DMS 273 (cell line): ENCODE measurements at regions not wholly inside any gene's neighbourhood (a gene's known extent, or its start where the extent isn't known, plus 50 kb on each side); places are given as distances from the start of the nearest gene placed in this dataset.
A peak's percentile ranks its signal among the peaks of the same experiment; 100 is the strongest.
"Not testable (repeated sequence)": the region's sequence is repeated elsewhere in the genome, so short reads cannot be mapped to it uniquely, and the experiment has no call there.

Experiments
- DNase-seq: peaks from one replicate; lab custom pipeline; 2025; ENCODE audit not compliant: unreplicated experiment; lab: John Stamatoyannopoulos, UW

DNA sequence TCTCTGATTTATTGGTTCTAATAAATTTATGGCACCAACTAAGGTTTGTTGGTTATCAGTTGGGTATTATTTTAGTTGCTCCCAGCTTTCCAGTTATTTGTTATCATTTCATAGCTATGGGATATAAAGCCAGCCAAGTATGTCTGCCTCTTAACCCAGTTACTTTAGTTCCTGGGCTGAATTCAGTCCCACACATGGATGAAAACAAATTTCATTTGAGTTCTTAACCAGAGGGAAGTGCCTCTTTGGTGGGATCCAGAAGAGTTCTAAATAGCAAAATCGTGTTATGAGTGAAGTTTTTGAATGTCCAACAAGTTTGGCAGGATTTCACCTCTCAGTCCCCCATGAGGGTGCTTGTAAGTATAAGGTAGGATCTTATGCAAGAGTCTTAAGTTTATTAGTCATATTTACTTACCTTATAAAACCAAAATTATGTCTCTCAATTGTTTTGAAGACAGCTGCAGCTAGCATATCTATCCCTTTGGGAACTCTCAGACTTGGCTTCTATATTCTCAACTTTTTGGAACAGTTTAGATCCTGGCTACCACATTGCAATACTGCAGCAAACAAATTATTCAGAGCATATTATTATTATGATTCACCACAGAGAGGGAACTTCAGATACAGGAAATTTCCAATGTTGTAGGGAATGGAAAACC is 683.6 kb downstream of the BCKDHB start:
- no peak for DNase-seq

DNA sequence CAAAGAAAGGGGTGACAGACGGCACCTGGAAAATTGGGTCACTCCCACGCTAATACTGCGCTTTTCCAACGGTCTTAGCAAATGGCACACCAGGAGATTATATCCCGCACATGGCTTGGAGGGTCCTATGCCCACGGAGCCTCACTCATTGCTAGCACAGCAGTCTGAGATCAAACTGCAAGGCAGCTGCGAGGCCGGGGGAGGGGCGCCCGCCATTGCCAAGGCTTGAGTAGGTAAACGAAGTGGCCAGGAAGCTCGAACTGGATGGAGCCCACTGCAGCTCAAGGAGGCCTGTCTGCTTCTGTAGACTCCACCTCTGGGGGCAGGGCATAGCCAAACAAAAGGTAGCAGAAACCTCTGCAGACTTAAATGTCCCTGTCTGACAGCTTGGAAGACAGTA is 676.8 kb downstream of the BCKDHB start:
- not testable (repeated sequence) for DNase-seq

DNA sequence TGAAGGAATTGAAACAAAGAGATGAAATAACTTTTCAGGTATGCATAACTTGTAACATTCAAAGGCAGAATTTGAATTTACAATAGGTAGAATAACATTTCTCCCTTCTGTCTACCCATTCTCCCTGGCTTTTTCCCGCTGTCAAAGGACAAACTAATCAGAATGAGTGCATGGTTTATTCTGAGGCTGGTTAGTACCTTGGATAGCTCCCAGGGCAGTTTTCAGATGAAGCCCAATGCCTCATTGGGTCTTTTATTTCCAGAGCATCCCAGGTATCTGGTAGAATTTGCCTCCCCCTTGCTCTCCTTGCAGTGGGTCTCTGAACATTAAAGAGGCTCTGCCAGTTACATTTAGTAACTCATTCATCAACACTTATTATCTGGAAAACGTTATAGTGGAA is 665.5 kb downstream of the BCKDHB start:
- DNase-seq = peak; percentile 5

DNA sequence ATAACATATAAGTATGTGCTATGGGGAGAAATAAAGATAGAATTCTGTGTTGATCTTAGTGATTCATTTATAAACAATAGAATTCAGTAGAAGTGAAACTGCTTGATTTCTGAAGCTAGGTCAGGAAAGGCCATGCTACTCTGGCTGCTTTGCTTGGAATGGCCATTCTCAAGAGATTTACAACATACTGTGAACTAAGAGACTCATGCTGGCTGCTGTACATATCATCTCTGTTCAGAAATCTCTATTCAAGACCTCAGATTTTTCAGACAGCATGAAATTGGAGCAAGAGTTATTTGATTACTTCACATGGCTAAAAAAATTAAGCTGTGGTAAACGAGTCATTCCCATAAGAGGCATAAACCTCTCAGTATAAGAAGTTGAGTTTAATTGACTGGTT is 662.6 kb downstream of the BCKDHB start:
- no peak for DNase-seq

DNA sequence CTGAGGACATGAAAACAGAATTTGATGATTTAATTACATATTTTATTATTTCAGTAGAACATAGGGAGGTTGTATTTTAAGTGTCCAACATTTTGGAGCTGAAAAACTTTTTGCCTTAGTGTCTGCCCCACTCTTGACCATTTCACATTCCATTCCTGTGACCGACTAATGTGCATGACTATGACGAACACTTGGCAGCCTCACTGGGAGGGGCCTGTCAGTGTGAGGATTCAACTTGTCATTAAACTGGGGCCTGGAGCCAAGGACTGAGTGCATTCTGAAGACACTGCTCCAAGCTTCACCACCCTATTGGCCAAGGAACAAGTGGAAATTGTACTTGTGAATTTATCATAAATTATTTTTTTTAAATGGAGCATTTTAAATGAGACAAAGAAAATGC is 661.3 kb downstream of the BCKDHB start:
- no peak for DNase-seq

DNA sequence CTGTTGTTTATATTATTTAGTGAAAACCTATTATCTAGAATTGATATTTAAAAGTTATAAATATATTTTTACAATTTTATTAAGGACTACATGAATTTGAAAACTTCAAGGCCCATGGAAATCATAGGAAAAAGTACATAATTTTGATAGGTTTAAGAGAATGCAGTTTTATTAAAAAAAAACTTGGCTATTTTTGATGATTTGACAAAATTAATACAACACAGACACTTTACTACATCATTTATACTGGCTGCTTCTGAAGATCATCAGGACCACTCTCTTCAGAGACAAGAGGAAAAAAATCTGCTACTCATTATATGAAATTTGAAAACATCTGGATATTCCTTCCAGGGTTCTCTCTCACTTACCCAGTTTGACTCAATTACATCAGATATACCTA is 637.7 kb downstream of the BCKDHB start:
- DNase-seq = no peak

DNA sequence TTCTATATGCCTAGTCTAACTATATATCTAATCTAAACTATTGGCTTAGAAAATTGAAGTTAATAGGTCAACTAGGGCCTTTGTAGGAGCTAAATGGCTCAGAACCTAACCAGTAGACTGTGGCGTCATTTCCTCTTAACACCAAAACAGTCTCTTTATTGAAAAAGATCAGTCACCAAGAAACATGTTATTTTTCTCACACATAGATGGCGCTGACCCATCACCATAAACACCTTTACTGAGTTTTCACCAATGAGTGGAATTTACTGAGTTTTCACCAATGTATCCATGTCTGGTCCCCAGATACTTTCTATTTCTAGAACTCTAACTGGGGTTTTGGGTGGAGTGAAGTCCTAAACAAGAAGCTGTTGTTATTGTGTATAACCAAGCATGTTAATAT is 636.0 kb downstream of the BCKDHB start:
- peak; percentile 53 for DNase-seq

DNA sequence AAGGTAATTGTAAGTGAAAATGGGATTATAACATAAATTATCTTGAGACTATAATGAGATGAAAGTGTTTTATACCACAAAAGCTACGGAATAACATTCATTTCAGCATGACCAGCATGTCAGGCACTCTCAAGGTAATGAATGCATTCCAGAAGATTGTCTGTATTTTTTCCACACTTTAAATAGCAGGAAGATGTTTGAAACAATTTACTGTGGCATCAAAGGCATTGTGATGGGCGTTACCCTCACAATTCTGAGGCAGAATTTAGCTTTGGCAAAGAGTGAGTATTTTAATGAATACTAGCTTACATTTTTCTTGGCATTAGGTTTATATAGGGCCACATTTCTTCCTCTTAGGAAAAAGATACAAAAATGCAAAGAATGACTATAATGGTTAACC is 627.2 kb downstream of the BCKDHB start:
- no peak for DNase-seq

DNA sequence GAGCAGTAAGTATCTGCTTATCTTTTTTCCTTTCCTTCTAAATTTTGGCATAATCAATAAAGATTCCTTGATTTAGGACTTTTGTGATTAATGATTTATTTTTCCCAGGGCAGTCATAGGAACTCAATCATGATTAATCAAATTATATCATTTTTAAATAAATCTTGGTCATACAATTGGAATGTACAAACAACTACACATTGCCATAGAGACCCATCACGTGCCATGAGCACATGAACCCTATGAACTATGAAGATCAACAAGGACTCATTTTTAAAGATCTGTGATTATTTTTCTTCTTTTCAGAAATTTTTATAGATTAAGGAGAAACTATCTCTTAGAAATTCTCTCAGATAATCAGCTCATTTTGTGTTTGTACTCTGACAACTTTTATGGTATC is 622.4 kb downstream of the BCKDHB start:
- DNase-seq = no peak

DNA sequence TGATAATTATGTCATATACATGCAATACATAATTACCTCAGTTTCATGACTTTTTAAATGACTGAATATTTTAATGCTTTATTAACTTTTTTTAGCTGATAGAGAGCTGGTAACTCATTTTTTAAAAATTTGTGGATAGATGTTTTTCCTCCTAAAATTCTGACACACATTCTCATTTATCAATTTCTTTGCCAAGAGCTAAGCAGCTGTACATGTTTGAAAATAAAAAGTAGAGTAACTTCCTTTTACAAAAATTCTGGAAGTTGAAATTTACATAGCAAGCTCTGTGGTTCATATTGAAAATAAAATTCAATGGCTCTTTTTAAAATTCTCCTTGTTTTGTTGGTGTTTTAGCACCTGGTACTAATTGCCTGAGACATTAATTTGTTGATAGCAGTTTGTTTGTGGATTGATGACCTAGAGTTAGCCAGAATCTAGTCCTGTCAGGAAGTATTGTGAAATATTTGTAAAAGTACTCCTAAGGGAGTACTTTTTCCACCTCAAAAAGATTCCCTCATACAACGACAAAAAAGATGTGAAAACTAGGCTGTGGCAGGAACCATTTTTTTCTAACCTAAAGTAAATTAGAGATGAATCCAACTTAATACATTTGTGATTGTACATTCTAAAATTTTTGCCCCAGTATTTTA is 621.8 kb downstream of the BCKDHB start:
- no peak for DNase-seq

DNA sequence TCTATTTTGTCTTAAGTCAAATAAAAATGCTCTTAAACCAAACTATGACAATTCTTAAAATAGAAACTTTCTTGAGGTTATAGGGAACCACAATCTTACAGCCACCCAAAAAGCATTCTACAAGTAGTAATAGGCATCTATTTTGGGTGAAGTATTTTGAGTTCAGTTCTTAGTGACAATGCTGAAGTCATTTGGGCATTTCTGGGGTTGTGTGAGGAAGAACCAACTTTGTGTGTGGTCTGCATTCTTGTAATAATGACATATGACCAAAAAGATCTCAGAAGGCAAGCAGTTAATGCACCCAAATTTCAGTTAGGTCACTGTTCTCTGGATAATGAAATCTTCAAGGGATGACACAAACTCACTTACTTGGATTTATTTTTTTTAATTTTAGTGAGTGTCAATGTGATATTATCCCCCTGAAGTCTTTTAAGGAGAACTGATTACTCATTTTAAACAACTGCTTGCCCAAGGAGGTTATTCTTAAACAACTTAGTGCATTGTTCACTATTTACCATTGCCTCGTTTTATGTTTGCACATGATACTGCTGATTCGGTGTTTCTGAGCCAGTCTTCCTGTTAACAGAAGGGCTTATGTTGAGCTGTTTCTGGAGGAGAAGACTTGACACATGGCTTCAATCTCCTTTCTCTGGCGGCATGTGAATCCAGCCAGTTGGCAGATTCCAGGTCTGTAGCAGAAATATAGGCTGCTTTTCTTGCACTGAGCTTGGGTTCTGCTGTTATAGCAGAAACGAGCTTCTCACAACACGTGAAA is 618.9 kb downstream of the BCKDHB start:
- no peak for DNase-seq

DNA sequence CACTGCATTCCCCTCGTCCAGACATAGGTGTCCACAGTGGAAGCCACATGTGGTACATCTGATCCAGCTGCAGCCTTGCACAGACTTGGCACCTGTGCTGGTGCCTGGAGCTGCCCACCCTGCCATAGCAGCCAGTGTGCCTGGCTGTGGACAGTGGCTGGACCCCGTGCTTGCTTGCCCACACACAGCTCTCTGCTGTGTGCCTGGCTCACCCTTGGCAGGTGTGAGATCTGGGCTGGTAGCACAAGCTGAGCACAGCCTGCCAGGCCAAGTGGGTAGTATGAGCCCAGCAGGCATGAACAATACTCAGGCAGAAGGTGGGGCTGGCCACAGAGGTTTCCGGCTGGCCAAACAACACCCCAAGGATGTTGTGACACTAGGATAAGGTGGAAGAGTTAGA is 614.4 kb downstream of the BCKDHB start:
- DNase-seq = no peak

DNA sequence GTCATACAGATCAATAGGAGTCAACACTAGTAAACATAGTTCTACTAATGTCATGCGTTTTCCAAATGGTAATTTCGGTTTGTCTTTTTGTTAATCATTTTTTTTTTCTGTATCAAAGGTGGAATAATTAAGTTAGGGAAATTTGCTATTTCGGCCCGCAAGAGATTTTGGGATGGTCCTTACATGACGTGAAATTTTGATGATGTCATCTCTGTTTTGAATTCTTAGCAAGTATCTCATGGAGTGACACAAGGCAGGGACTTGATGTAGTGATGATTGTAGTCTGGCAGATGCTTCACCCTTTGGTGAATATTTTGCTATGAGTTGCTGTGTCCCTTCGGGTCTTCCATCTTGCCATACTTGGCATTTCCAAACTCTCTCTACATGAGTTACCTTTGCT is 608.0 kb downstream of the BCKDHB start:
- no peak for DNase-seq

DNA sequence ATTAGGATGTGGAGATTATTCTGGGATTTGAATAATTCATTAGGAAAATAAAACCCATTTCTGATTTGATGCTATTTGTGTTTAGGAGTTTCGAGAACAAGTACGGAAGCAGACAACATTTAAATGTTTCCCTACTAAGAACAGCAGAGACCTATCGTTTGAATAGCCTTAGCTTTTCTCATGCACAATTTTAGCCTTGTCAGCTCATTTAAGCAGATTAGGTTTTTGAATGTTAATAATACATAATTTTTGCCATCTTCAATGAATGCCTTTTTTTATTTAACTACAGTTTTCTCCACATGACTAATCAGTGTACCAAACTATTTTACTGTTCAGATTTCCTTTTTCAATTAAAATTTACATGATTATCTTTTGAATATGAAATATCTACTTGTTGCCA is 592.0 kb downstream of the BCKDHB start:
- no peak for DNase-seq

DNA sequence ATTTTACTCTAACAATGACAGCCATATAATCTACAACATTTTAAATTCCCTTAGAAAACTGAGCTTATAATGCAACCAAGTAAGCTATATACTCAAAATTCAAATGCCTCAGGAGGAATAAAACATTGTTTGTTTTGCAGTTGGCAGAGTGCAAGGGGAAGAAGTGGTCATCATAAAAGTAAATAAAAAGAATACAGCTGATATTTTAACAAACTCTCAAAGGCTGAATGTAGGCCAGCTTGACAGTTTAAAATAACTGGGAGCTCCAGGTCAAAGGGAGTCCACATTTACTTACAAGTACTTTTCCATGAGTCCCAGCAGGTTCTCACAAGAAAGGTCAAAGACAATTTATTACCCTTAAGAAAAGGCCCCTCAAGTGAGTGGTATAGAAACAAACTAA is 589.8 kb downstream of the BCKDHB start:
- DNase-seq = no peak

DNA sequence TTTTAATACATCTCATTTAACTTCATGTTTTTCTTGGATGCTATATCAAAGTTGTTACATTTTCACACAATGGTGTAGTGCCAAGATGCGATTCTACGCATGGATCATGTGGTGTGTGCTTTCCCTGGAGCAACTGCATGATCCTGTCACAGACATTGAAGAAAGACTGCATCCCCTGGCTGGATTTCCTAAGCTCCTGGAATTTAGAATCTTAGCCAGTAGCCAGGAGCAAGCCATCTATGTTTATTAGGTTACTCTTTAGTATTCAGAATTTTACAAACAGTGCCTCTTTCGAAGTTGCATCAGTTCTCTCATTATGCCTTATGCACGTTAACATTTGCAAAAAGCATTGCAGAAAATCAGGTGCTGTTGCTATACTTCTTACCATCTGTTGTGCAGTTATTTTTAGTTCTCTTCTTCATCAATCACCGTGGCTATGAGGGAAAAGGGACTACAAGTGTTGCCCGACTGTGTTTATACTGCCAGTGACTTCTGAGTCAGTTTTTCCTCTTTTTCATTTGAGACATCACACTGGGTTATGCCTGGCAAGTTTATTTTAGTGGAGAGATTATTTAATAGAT is 584.2 kb downstream of the BCKDHB start:
- DNase-seq = peak; percentile 76

DNA sequence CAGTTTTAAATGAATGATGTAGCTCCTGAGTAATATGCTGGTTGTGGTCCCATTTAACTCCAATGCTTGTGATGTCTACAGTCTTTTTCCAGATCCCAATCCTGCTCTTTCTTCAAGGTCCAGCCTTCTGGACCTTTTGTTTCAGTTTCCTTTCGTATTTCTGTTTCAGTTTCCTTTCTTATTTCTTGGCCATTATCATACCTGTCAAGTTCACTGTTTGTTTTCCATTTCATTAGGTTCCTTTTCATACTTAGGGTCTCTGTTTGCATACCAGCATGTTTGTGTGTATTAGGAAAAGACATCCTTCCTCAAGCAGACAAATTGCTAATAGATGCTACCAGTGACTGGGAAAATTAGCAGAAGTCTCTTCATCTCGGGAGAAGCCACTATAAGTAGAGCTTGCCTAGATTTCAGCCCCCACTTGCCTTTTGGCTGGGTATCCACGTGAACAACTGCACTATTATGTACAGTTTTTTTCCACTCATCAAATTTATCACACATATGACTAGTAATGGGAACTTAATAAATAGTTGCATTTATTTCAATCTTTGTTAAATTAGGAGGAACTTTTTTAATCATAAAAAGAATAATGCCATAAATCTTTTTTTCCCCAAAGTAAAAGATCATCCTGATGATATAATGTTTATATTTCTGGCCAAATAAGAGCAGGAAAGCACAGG is 583.4 kb downstream of the BCKDHB start:
- peak; percentile 21 for DNase-seq

DNA sequence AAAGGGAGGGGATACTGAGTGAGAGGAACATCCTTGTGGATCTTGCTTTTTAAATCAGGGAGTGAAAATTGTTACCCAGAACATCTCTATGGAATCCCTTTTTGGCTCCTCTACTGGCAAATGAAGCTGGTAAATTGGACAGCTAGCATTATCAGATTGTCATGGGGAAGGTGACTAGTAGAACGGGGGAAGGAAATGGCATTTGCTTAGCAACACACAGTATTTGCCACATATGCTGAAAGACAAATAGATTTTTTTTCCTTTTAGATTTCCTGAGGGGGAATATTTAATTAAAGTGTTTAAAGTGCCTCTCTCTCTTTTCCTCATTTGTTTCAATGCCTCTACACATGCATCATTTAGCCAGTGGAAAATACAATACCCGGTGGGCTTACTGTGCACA is 573.5 kb downstream of the BCKDHB start:
- no peak for DNase-seq

DNA sequence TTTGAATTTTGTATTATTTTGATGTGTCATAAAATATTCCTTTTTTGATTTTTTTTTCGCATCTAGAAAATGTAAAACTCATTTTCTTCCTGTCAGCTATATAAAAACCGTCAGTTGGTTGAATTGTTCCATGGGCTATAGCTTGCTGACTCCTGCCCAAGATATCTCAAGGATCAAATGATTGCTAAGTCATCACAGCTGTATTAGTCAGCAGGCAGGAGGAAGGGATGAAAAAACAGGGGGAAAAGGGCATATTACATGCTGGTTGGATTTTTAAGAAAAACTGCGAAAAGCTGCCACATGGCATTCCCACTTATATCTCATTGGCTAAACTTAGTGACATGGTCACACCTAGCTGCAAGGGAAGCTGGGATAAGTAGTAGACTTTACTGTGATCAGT is 569.9 kb downstream of the BCKDHB start:
- DNase-seq = no peak

DNA sequence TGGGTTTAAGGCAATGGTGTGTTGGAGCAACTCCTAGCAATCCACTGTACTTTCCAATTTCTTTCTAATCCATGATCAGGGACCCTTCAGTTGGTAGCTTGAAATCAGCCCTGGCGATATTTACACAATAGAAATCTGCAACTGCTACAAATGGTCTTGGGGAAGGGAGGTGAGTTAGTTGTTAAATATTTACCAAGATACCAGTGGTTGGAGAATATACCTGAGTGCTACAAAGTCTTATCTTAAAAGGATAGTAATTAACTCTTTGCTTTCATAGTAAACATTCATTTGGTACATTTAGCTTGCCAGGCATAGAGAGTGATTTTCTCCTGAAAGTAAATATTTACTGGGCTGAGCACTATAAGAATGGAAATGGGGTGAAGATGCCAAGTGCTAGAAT is 568.2 kb downstream of the BCKDHB start:
- DNase-seq = no peak

DNA sequence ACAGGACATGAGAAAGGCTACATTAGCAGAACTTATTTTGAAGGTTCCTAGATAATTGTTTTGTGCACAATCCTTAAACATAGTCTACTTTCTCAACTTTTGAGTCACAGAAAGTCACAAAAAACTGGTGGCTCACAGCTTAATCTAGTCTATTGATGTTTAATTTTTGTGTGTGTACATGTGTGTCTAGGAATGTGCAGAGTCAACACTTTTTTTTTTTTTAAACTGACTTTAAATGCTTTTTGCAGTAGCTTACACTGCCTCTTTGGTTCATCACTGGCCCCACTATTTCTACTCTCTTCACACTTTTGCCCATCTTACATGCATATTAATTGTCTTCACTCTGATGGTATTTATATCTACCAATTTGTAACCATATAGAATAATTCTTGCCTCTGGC is 566.9 kb downstream of the BCKDHB start:
- DNase-seq = no peak
